ENCODE measurements at regions not wholly inside any gene's neighbourhood (a gene's known extent, or its start where the extent isn't known, plus 50 kb on each side); places are given as distances from the start of the nearest gene placed in this dataset.

GRCh38 chr5:84573017-84573712 is 188.5 kb upstream of the EDIL3 start:
- H3K36me3 ChIP-seq (ENCODE audit: insufficient read depth, low read length): no peaks in the 10 kb centered on the region
- H3K4me1 Mint-ChIP-seq (ENCODE audit: low read depth, unreplicated experiment): no peaks in the 10 kb centered on the region
- H3K4me3 Mint-ChIP-seq (ENCODE audit: unreplicated experiment): no peak overlapping the region
- H3K9ac ChIP-seq (ENCODE audit: low read length): no peak overlapping the region
- H3K36me3 Mint-ChIP-seq (ENCODE audit: low read depth, unreplicated experiment): no peaks in the 10 kb centered on the region
- no peak overlapping the region for H2AFZ ChIP-seq (ENCODE audit: low read depth, low read length)
- H3K27me3 ChIP-seq (ENCODE audit: insufficient read depth, low read length): no peaks in the 10 kb centered on the region
- no peaks in the 10 kb centered on the region for H4K20me1 ChIP-seq (ENCODE audit: insufficient read depth, low read length)
- H3K9me3 Mint-ChIP-seq (ENCODE audit: unreplicated experiment): no peaks in the 10 kb centered on the region
- H3K4me2 ChIP-seq (ENCODE audit: low read length): no peak overlapping the region
- no peak overlapping the region for H3K27ac Mint-ChIP-seq (ENCODE audit: unreplicated experiment)
- DNase-seq (ENCODE audit: low read depth): no peak
- TF ChIP-seq, protein P1, sequence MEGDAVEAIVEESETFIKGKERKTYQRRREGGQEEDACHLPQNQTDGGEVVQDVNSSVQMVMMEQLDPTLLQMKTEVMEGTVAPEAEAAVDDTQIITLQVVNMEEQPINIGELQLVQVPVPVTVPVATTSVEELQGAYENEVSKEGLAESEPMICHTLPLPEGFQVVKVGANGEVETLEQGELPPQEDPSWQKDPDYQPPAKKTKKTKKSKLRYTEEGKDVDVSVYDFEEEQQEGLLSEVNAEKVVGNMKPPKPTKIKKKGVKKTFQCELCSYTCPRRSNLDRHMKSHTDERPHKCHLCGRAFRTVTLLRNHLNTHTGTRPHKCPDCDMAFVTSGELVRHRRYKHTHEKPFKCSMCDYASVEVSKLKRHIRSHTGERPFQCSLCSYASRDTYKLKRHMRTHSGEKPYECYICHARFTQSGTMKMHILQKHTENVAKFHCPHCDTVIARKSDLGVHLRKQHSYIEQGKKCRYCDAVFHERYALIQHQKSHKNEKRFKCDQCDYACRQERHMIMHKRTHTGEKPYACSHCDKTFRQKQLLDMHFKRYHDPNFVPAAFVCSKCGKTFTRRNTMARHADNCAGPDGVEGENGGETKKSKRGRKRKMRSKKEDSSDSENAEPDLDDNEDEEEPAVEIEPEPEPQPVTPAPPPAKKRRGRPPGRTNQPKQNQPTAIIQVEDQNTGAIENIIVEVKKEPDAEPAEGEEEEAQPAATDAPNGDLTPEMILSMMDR (IDR thresholded peaks at IDR 0.05; ENCODE audit: insufficient read depth, low read depth, low read length): no peak
- no peak for TF ChIP-seq EZH2 (IDR thresholded peaks at IDR 0.05; ENCODE audit: insufficient read depth, low read length)
- no peak overlapping the region for H3K4me3 ChIP-seq (ENCODE audit: insufficient read depth, low read depth, low read length)
- no peak overlapping the region for H3K27ac ChIP-seq (ENCODE audit: low read depth, low read length)
- FAIRE-seq: no peak
- no peaks in the 10 kb centered on the region for H3K4me1 ChIP-seq (ENCODE audit: insufficient read depth, low read length)
- no peaks in the 10 kb centered on the region for H3K9me3 ChIP-seq (ENCODE audit: insufficient read depth, low read depth, low read length)
- no peaks in the 10 kb centered on the region for H3K79me2 ChIP-seq (ENCODE audit: insufficient read depth, low read length)
- H3K27me3 Mint-ChIP-seq (ENCODE audit: low read depth, unreplicated experiment): no peaks in the 10 kb centered on the region

DNA sequence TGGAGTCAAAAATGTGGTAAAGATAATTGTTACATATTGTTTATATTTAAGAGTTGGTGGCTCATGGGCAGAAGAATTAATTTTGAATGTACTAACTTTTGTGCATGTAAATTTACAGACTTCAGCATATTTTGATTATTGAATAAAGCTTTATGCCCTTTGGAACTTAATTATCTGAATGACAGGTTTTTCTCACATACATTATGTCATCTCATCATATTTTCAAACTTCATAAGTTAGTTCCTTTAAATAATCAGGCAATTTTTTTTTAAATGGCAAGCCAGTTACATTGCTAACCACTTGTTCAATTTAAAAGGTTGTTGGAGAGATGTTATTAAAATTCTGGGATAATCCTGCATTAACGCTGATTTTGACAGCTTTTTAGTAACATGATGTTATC is 184.6 kb upstream of the EDIL3 start:
- TF ChIP-seq, protein P1 (IDR thresholded peaks at IDR 0.05; ENCODE audit: insufficient read depth, low read depth, low read length): no peak
- TF ChIP-seq EZH2 (IDR thresholded peaks at IDR 0.05; ENCODE audit: insufficient read depth, low read length): no peak
- H3K36me3 Mint-ChIP-seq (ENCODE audit: low read depth, unreplicated experiment): no peaks in the 10 kb centered on the region

GRCh38 chr5:84568171-84568570 is 183.5 kb upstream of the EDIL3 start:
- TF ChIP-seq, protein P1 (IDR thresholded peaks at IDR 0.05; ENCODE audit: insufficient read depth, low read depth, low read length): no peak
- no peak for TF ChIP-seq EZH2 (IDR thresholded peaks at IDR 0.05; ENCODE audit: insufficient read depth, low read length)
- no peaks in the 10 kb centered on the region for H3K4me1 ChIP-seq (ENCODE audit: insufficient read depth, low read length)
- H3K4me2 ChIP-seq (ENCODE audit: low read length): no peak overlapping the region
- no peak overlapping the region for H3K9ac ChIP-seq (ENCODE audit: low read length)
- H3K9me3 Mint-ChIP-seq (ENCODE audit: unreplicated experiment): peaks cover under 1% of the 10 kb centered on the region
- H3K79me2 ChIP-seq (ENCODE audit: insufficient read depth, low read length): no peaks in the 10 kb centered on the region
- DNase-seq (ENCODE audit: low read depth): no peak
- H3K27ac Mint-ChIP-seq (ENCODE audit: unreplicated experiment): no peak overlapping the region
- H3K36me3 ChIP-seq (ENCODE audit: insufficient read depth, low read length): no peaks in the 10 kb centered on the region
- no peak for FAIRE-seq
- H3K27ac ChIP-seq (ENCODE audit: low read depth, low read length): no peak overlapping the region
- no peaks in the 10 kb centered on the region for H3K27me3 ChIP-seq (ENCODE audit: insufficient read depth, low read length)
- no peaks in the 10 kb centered on the region for H3K36me3 Mint-ChIP-seq (ENCODE audit: low read depth, unreplicated experiment)
- H3K4me1 Mint-ChIP-seq (ENCODE audit: low read depth, unreplicated experiment): no peaks in the 10 kb centered on the region
- no peaks in the 10 kb centered on the region for H3K27me3 Mint-ChIP-seq (ENCODE audit: low read depth, unreplicated experiment)
- no peaks in the 10 kb centered on the region for H3K9me3 ChIP-seq (ENCODE audit: insufficient read depth, low read depth, low read length)
- H3K4me3 Mint-ChIP-seq (ENCODE audit: unreplicated experiment): no peak overlapping the region
- no peak overlapping the region for H2AFZ ChIP-seq (ENCODE audit: low read depth, low read length)
- H3K4me3 ChIP-seq (ENCODE audit: insufficient read depth, low read depth, low read length): no peak overlapping the region
- H4K20me1 ChIP-seq (ENCODE audit: insufficient read depth, low read length): no peaks in the 10 kb centered on the region

More for the DNA sequence above, 184.6 kb upstream of the EDIL3 start:
- no peak overlapping the region for H3K4me3 Mint-ChIP-seq (ENCODE audit: unreplicated experiment)
- Histone ChIP-seq H3K27me3 (ENCODE audit: insufficient read depth, low read length) (no peaks in the 10 kb centered on the region), H2AFZ (ENCODE audit: low read depth, low read length) (no peak overlapping the region), H3K4me3 (ENCODE audit: insufficient read depth, low read depth, low read length) (no peak overlapping the region), H3K4me2 (ENCODE audit: low read length) (no peak overlapping the region), H3K4me1 (ENCODE audit: insufficient read depth, low read length) (no peaks in the 10 kb centered on the region), H4K20me1 (ENCODE audit: insufficient read depth, low read length) (no peaks in the 10 kb centered on the region), H3K9me3 (ENCODE audit: insufficient read depth, low read depth, low read length) (no peaks in the 10 kb centered on the region), H3K36me3 (ENCODE audit: insufficient read depth, low read length) (no peaks in the 10 kb centered on the region), H3K27ac (ENCODE audit: low read depth, low read length) (no peak overlapping the region), H3K79me2 (ENCODE audit: insufficient read depth, low read length) (no peaks in the 10 kb centered on the region), H3K9ac (ENCODE audit: low read length) (no peak overlapping the region)
- H3K27me3 Mint-ChIP-seq (ENCODE audit: low read depth, unreplicated experiment): no peaks in the 10 kb centered on the region
- no peaks in the 10 kb centered on the region for H3K9me3 Mint-ChIP-seq (ENCODE audit: unreplicated experiment)
- no peaks in the 10 kb centered on the region for H3K4me1 Mint-ChIP-seq (ENCODE audit: low read depth, unreplicated experiment)
- H3K27ac Mint-ChIP-seq (ENCODE audit: unreplicated experiment): no peak overlapping the region
- FAIRE-seq (no peak), DNase-seq (ENCODE audit: low read depth) (no peak)
